ENCODE measurements at regions not wholly inside any gene's neighbourhood (a gene's known extent, or its start where the extent isn't known, plus 50 kb on each side); places are given as distances from the start of the nearest gene placed in this dataset.

GRCh38 chrX:109301177-109301576, 180.7 kb downstream of the GUCY2F start:
- TF ChIP-seq EZH2 (IDR thresholded peaks at IDR 0.05; ENCODE audit: borderline replicate concordance, low read depth, low read length, poor library complexity, severe bottlenecking) (no peak), CTCF (conservative IDR thresholded peaks at IDR 0.05; ENCODE audit: low read depth, low read length) (no peak)
